ENCODE measurements at regions not wholly inside any gene's neighbourhood (a gene's known extent, or its start where the extent isn't known, plus 50 kb on each side); places are given as distances from the start of the nearest gene placed in this dataset.

DNA sequence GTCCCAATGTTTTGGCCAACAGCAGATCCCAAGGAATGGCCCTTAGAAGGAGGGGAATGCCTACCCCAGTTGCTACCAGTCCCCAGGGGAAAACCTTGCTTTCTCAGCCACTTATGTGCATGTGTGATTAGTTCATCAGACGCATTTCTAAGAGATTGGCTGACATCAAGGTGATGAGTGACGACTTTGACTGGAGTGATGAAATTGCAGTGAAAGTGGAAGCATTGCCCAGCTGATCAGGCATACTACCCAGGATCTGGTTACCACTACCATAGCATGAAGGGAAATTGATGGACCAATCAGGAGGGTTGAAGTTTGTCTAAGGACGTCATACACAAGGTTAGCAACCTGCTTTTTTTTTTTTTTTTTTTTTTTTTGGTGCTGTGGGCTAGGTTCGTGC lies 90.3 kb upstream of the ELMO1 start:
- ATAC-seq (ENCODE audit: low read depth) (no peak), DNase-seq (no peak)
- TF ChIP-seq EZH2 (IDR thresholded peaks at IDR 0.05; ENCODE audit: borderline replicate concordance, insufficient read depth, low read depth, low read length, poor library complexity, severe bottlenecking), result no peak
- TF ChIP-seq, protein P1, sequence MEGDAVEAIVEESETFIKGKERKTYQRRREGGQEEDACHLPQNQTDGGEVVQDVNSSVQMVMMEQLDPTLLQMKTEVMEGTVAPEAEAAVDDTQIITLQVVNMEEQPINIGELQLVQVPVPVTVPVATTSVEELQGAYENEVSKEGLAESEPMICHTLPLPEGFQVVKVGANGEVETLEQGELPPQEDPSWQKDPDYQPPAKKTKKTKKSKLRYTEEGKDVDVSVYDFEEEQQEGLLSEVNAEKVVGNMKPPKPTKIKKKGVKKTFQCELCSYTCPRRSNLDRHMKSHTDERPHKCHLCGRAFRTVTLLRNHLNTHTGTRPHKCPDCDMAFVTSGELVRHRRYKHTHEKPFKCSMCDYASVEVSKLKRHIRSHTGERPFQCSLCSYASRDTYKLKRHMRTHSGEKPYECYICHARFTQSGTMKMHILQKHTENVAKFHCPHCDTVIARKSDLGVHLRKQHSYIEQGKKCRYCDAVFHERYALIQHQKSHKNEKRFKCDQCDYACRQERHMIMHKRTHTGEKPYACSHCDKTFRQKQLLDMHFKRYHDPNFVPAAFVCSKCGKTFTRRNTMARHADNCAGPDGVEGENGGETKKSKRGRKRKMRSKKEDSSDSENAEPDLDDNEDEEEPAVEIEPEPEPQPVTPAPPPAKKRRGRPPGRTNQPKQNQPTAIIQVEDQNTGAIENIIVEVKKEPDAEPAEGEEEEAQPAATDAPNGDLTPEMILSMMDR (IDR thresholded peaks at IDR 0.05), result no peak
- ChIA-PET CTCF (no interaction called here), POLR2A (no interaction called here)
- no peaks in the 10 kb centered on the region for H3K79me2 ChIP-seq (ENCODE audit: control insufficient read depth, insufficient read depth, low read length)
- H3K9me3 ChIP-seq (ENCODE audit: control extremely low read depth in 1 of 3, control insufficient read depth in 2 of 3, insufficient read depth in 1 of 3, low read length in 2 of 3), result peaks cover 0 to under 1% (median 0%) of the 10 kb centered on the region in 3 donors
- H3K27me3 ChIP-seq (replicated peaks in 1 of 4; ENCODE audit: control extremely low read depth in 1 of 4, control insufficient read depth in 3 of 4, insufficient read depth in 4 of 4, low read length in 3 of 4), result no peaks in the 10 kb centered on the region
- no peak overlapping the region for H3K9ac ChIP-seq (ENCODE audit: low read length)
- H3K4me3 ChIP-seq (ENCODE audit: control extremely low read depth in 1 of 5, extremely low read depth in 1 of 5, insufficient read depth in 1 of 5, low read depth in 2 of 5, low read length in 4 of 5), result no peak overlapping the region
- H3K36me3 ChIP-seq (replicated peaks in 1 of 2; ENCODE audit: control extremely low read depth in 1 of 2, control insufficient read depth in 1 of 2, extremely low read depth in 1 of 2, insufficient read depth in 2 of 2, low read length in 1 of 2), result no peaks in the 10 kb centered on the region
- no peak overlapping the region for H3K27ac Mint-ChIP-seq
- intact Hi-C loops (cut with micrococcal nuclease), result no loop called here
- H3K9me3 Mint-ChIP-seq (ENCODE audit: insufficient read depth), result no peaks in the 10 kb centered on the region
- no peaks in the 10 kb centered on the region for H3K4me1 Mint-ChIP-seq
- H3K4me2 ChIP-seq (replicated peaks; ENCODE audit: low read depth, low read length, poor library complexity, severe bottlenecking), result no peak overlapping the region
- H3K4me1 ChIP-seq (ENCODE audit: control insufficient read depth in 2 of 2, insufficient read depth in 2 of 2, low read length in 2 of 2), result no peaks in the 10 kb centered on the region
- no peak overlapping the region for H3K4me3 Mint-ChIP-seq
- no peaks in the 10 kb centered on the region for H4K20me1 ChIP-seq (ENCODE audit: control insufficient read depth, insufficient read depth, low read length, poor library complexity, severe bottlenecking)
- no peak overlapping the region for H3K27ac ChIP-seq (ENCODE audit: low read length in 2 of 2)
- H2AFZ ChIP-seq (ENCODE audit: insufficient read depth, low read depth, low read length, poor library complexity, severe bottlenecking), result no peak overlapping the region
- WGBS (ENCODE audit: insufficient coverage), result 78% methylated on average over 1 of the region's 4 CpGs
- H3K27me3 Mint-ChIP-seq, result peaks cover 27% of the 10 kb centered on the region

- ATAC-seq (ENCODE audit: low read depth) (no peak), DNase-seq (no peak)
- no peaks in the 10 kb centered on the region for H3K79me2 ChIP-seq (ENCODE audit: control insufficient read depth, insufficient read depth, low read length)
- H3K4me1 ChIP-seq (ENCODE audit: control insufficient read depth in 2 of 2, insufficient read depth in 2 of 2, low read length in 2 of 2), result no peaks in the 10 kb centered on the region
- H3K4me2 ChIP-seq (replicated peaks; ENCODE audit: low read depth, low read length, poor library complexity, severe bottlenecking), result no peak overlapping the region
- ChIA-PET CTCF (no interaction called here), POLR2A (no interaction called here)
- WGBS (ENCODE audit: insufficient coverage), result 91% methylated on average over 8 of the region's 9 CpGs
- TF ChIP-seq EZH2 (IDR thresholded peaks at IDR 0.05; ENCODE audit: borderline replicate concordance, insufficient read depth, low read depth, low read length, poor library complexity, severe bottlenecking), result no peak
- TF ChIP-seq, protein P1 (IDR thresholded peaks at IDR 0.05), result no peak
- H3K9me3 ChIP-seq (ENCODE audit: control extremely low read depth in 1 of 3, control insufficient read depth in 2 of 3, insufficient read depth in 1 of 3, low read length in 2 of 3), result no peaks in the 10 kb centered on the region
- H3K4me3 ChIP-seq (ENCODE audit: control extremely low read depth in 1 of 5, extremely low read depth in 1 of 5, insufficient read depth in 1 of 5, low read depth in 2 of 5, low read length in 4 of 5), result no peak overlapping the region
- no peaks in the 10 kb centered on the region for H3K36me3 ChIP-seq (replicated peaks in 1 of 2; ENCODE audit: control extremely low read depth in 1 of 2, control insufficient read depth in 1 of 2, extremely low read depth in 1 of 2, insufficient read depth in 2 of 2, low read length in 1 of 2)
- no peaks in the 10 kb centered on the region for H4K20me1 ChIP-seq (ENCODE audit: control insufficient read depth, insufficient read depth, low read length, poor library complexity, severe bottlenecking)
- intact Hi-C loops (cut with micrococcal nuclease), result no loop called here
- H3K27me3 ChIP-seq (replicated peaks in 1 of 4; ENCODE audit: control extremely low read depth in 1 of 4, control insufficient read depth in 3 of 4, insufficient read depth in 4 of 4, low read length in 3 of 4), result no peaks in the 10 kb centered on the region
- no peaks in the 10 kb centered on the region for H3K4me1 Mint-ChIP-seq
- H3K9ac ChIP-seq (ENCODE audit: low read length), result no peak overlapping the region
- no peaks in the 10 kb centered on the region for H3K9me3 Mint-ChIP-seq (ENCODE audit: insufficient read depth)
- no peak overlapping the region for H3K4me3 Mint-ChIP-seq
- H3K27ac ChIP-seq (ENCODE audit: low read length in 2 of 2), result no peak overlapping the region
- H2AFZ ChIP-seq (ENCODE audit: insufficient read depth, low read depth, low read length, poor library complexity, severe bottlenecking), result no peak overlapping the region
- H3K27me3 Mint-ChIP-seq, result peaks cover 18% of the 10 kb centered on the region
- H3K27ac Mint-ChIP-seq, result no peak overlapping the region
Observed at GRCh38 chr7:37540917-37541316, 92.3 kb upstream of the ELMO1 start.
